ENCODE measurements at regions not wholly inside any gene's neighbourhood (a gene's known extent, or its start where the extent isn't known, plus 50 kb on each side); places are given as distances from the start of the nearest gene placed in this dataset.

- TF ChIP-seq, protein P1, sequence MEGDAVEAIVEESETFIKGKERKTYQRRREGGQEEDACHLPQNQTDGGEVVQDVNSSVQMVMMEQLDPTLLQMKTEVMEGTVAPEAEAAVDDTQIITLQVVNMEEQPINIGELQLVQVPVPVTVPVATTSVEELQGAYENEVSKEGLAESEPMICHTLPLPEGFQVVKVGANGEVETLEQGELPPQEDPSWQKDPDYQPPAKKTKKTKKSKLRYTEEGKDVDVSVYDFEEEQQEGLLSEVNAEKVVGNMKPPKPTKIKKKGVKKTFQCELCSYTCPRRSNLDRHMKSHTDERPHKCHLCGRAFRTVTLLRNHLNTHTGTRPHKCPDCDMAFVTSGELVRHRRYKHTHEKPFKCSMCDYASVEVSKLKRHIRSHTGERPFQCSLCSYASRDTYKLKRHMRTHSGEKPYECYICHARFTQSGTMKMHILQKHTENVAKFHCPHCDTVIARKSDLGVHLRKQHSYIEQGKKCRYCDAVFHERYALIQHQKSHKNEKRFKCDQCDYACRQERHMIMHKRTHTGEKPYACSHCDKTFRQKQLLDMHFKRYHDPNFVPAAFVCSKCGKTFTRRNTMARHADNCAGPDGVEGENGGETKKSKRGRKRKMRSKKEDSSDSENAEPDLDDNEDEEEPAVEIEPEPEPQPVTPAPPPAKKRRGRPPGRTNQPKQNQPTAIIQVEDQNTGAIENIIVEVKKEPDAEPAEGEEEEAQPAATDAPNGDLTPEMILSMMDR (IDR thresholded peaks at IDR 0.05; ENCODE audit: control extremely low read depth in 1 of 3, insufficient read depth in 1 of 3, low read depth in 1 of 3, low read length in 3 of 3): no peak
- no peak for TF ChIP-seq GABPA (IDR thresholded peaks at IDR 0.05; ENCODE audit: borderline replicate concordance, insufficient read depth, low read length)
- TF ChIP-seq POLR2A (IDR thresholded peaks at IDR 0.05; ENCODE audit: control extremely low read depth in 1 of 2, low read depth in 2 of 2, low read length in 2 of 2): no peak
- no peak for TF ChIP-seq POLR2AphosphoS5 (IDR thresholded peaks at IDR 0.05; ENCODE audit: low read depth, low read length)
- TF ChIP-seq CHD7 (IDR thresholded peaks at IDR 0.05; ENCODE audit: insufficient replicate concordance, low read length): no peak
- TF ChIP-seq TEAD4 (IDR thresholded peaks at IDR 0.05; ENCODE audit: low read depth, low read length): no peak
- TF ChIP-seq NRF1 (IDR thresholded peaks at IDR 0.05; ENCODE audit: low read depth, low read length): no peak
- TF ChIP-seq YY1 (IDR thresholded peaks at IDR 0.05; ENCODE audit: low read depth, low read length): no peak
- TF ChIP-seq, protein P2, sequence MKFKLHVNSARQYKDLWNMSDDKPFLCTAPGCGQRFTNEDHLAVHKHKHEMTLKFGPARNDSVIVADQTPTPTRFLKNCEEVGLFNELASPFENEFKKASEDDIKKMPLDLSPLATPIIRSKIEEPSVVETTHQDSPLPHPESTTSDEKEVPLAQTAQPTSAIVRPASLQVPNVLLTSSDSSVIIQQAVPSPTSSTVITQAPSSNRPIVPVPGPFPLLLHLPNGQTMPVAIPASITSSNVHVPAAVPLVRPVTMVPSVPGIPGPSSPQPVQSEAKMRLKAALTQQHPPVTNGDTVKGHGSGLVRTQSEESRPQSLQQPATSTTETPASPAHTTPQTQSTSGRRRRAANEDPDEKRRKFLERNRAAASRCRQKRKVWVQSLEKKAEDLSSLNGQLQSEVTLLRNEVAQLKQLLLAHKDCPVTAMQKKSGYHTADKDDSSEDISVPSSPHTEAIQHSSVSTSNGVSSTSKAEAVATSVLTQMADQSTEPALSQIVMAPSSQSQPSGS (IDR thresholded peaks at IDR 0.05; ENCODE audit: low read length): no peak
- TF ChIP-seq RXRA (IDR thresholded peaks at IDR 0.05; ENCODE audit: insufficient read depth, low read depth, low read length): no peak
Observed at GRCh38 chr1:65048335-65048734, 82.0 kb upstream of the JAK1 start.

Data from H1 (cell line).